Astrocyte (in vitro differentiated cells and primary cell): ENCODE measurements at regions not wholly inside any gene's neighbourhood (a gene's known extent, or its start where the extent isn't known, plus 50 kb on each side); places are given as distances from the start of the nearest gene placed in this dataset.

Experiments
- DNase-seq: peaks from one replicate; pipeline ENCODE4 v3.0.0-alpha.2; 2010; ENCODE audit warnings: low read depth
- FAIRE-seq: peaks from 2 replicates; lab custom pipeline; 2011; peaks lifted over from hg19 to GRCh38; lab: Jason Lieb, UNC
- H2AFZ ChIP-seq: 2 replicates; pipeline ENCODE4 v1.6.0; 2012; ENCODE audit warnings: low read depth, low read length, inconsistent platforms
- H3K27ac ChIP-seq: 2 replicates; pipeline ENCODE4 v1.5.1; 2011; ENCODE audit warnings: low read depth, low read length, inconsistent platforms
- H3K27me3 ChIP-seq: 2 replicates; pipeline ENCODE4 v1.6.0; 2011; ENCODE audit warnings: low read length, inconsistent platforms; ENCODE audit not compliant: insufficient read depth
- H3K36me3 ChIP-seq: 2 replicates; pipeline ENCODE4 v1.5.1; 2011; ENCODE audit warnings: low read length, inconsistent platforms; ENCODE audit not compliant: insufficient read depth
- H3K4me1 ChIP-seq: 2 replicates; pipeline ENCODE4 v1.5.1; 2011; ENCODE audit warnings: low read length, inconsistent platforms; ENCODE audit not compliant: insufficient read depth
- H3K4me2 ChIP-seq: 2 replicates; pipeline ENCODE4 v1.6.0; 2012; ENCODE audit warnings: low read length, inconsistent platforms
- H3K4me3 ChIP-seq: 2 replicates; pipeline ENCODE4 v1.5.1; 2011; ENCODE audit warnings: low read depth, mild to moderate bottlenecking, low read length, inconsistent platforms; ENCODE audit not compliant: insufficient read depth
- H3K79me2 ChIP-seq: 2 replicates; pipeline ENCODE4 v1.6.0; 2012; ENCODE audit warnings: mild to moderate bottlenecking, low read length, inconsistent platforms; ENCODE audit not compliant: insufficient read depth
- H3K9ac ChIP-seq: 2 replicates; pipeline ENCODE4 v1.6.0; 2012; ENCODE audit warnings: mild to moderate bottlenecking, low read length, inconsistent platforms
- H3K9me3 ChIP-seq: 2 replicates; pipeline ENCODE4 v1.5.1; 2012; ENCODE audit warnings: low read depth, mild to moderate bottlenecking, low read length, inconsistent platforms; ENCODE audit not compliant: insufficient read depth
- H4K20me1 ChIP-seq: 2 replicates; pipeline ENCODE4 v1.6.0; 2012; ENCODE audit warnings: low read length, inconsistent platforms; ENCODE audit not compliant: insufficient read depth
- H3K27ac Mint-ChIP-seq: one replicate; pipeline ENCODE4 v1.8.0; 2021; ENCODE audit warnings: mild to moderate bottlenecking, mixed read lengths; ENCODE audit not compliant: unreplicated experiment
- H3K27me3 Mint-ChIP-seq: one replicate; pipeline ENCODE4 v1.8.0; 2021; ENCODE audit warnings: low read depth, mixed read lengths; ENCODE audit not compliant: unreplicated experiment
- H3K36me3 Mint-ChIP-seq: one replicate; pipeline ENCODE4 v1.8.0; 2021; ENCODE audit warnings: low read depth, mixed read lengths; ENCODE audit not compliant: unreplicated experiment
- H3K4me1 Mint-ChIP-seq: one replicate; pipeline ENCODE4 v1.8.0; 2021; ENCODE audit warnings: low read depth, mixed read lengths; ENCODE audit not compliant: unreplicated experiment
- H3K4me3 Mint-ChIP-seq: one replicate; pipeline ENCODE4 v1.8.0; 2021; ENCODE audit warnings: mild to moderate bottlenecking, moderate library complexity, mixed read lengths; ENCODE audit not compliant: unreplicated experiment
- H3K9me3 Mint-ChIP-seq: one replicate; pipeline ENCODE4 v1.8.0; 2021; ENCODE audit warnings: mild to moderate bottlenecking, mixed read lengths; ENCODE audit not compliant: unreplicated experiment
- CTCF ChIP-seq: IDR thresholded peaks from 2 replicates; pipeline ENCODE4 v1.5.1; 2011; ENCODE audit warnings: low read depth, mild to moderate bottlenecking, inconsistent platforms, low read length, moderate library complexity; ENCODE audit not compliant: insufficient read depth
- EZH2 ChIP-seq: IDR thresholded peaks from 2 replicates; pipeline ENCODE4 v1.6.1; 2012; ENCODE audit warnings: mild to moderate bottlenecking, low read length, inconsistent platforms; ENCODE audit not compliant: insufficient read depth

GRCh38 chr4:156673483-156673882, 298.1 kb downstream of the PDGFC start:
- Histone ChIP-seq H3K4me2 (peak overlapping the region; percentile 53), H3K9ac (no peak overlapping the region), H3K9me3 (no peaks in the 10 kb centered on the region), H4K20me1 (no peaks in the 10 kb centered on the region), H3K27me3 (no peaks in the 10 kb centered on the region), H2AFZ (no peak overlapping the region), H3K36me3 (no peaks in the 10 kb centered on the region), H3K27ac (no peak overlapping the region), H3K4me1 (peaks cover 13% of the 10 kb centered on the region), H3K79me2 (no peaks in the 10 kb centered on the region), H3K4me3 (no peak overlapping the region)
- H3K4me1 Mint-ChIP-seq: peaks cover 21% of the 10 kb centered on the region
- peak; percentile 77 for DNase-seq
- no peak overlapping the region for H3K4me3 Mint-ChIP-seq
- no peak overlapping the region for H3K27ac Mint-ChIP-seq
- H3K9me3 Mint-ChIP-seq: no peaks in the 10 kb centered on the region
- H3K36me3 Mint-ChIP-seq: no peaks in the 10 kb centered on the region
- no peaks in the 10 kb centered on the region for H3K27me3 Mint-ChIP-seq
- TF ChIP-seq EZH2 (no peak), CTCF (no peak)
- FAIRE-seq: no peak

- Mint-ChIP-seq H3K9me3 (no peaks in the 10 kb centered on the region), H3K36me3 (no peaks in the 10 kb centered on the region), H3K27me3 (no peaks in the 10 kb centered on the region), H3K4me3 (no peak overlapping the region), H3K27ac (no peak overlapping the region), H3K4me1 (peaks cover 15% of the 10 kb centered on the region)
- no peaks in the 10 kb centered on the region for H3K36me3 ChIP-seq
- H3K79me2 ChIP-seq: no peaks in the 10 kb centered on the region
- peak overlapping the region; percentile 4 for H2AFZ ChIP-seq
- H3K27ac ChIP-seq: peak overlapping the region; percentile 33
- H3K4me2 ChIP-seq: peak overlapping the region; percentile 53
- no peak for TF ChIP-seq CTCF
- TF ChIP-seq EZH2: no peak
- H3K4me1 ChIP-seq: peaks cover 13% of the 10 kb centered on the region
- FAIRE-seq (peak; percentile 84), DNase-seq (peak; percentile 87)
- H3K9me3 ChIP-seq: no peaks in the 10 kb centered on the region
- H4K20me1 ChIP-seq: no peaks in the 10 kb centered on the region
- H3K9ac ChIP-seq: peak overlapping the region; percentile 8
- no peaks in the 10 kb centered on the region for H3K27me3 ChIP-seq
- H3K4me3 ChIP-seq: no peak overlapping the region
Measured at GRCh38 chr4:156672492-156673305, 298.9 kb downstream of the PDGFC start.

DNA sequence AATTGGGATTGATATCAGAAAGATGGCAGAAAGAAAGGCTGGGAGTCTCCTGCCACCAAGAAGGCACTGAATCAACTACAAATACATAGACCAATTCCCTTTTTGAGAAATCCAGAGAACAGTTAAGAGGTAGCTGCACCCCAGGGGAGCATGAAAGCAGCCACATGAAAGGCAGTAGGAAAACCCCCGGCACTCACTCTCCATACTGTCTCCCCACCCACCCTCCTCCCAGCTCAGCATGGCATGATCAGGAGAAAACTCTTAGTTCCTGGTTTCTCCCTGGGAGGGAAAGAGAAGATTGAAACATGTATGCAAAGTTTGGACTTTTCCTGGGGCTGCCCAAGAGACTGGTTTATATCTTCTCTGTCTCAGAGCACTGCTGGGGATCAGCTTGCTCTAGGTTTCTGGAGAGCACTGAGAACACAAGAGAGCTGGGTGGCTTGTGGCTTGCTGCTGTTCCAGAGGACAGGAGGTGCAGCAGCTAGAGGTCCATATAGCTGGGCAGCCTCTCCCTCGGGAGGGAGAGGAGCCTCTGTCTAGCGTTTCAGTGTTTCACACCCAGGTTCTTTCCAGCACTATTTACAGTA, 305.7 kb downstream of the PDGFC start:
- Histone ChIP-seq H3K4me2 (no peak overlapping the region), H3K4me1 (no peaks in the 10 kb centered on the region), H3K9ac (no peak overlapping the region), H3K4me3 (no peak overlapping the region), H4K20me1 (no peaks in the 10 kb centered on the region), H2AFZ (peak overlapping the region; percentile 29), H3K79me2 (no peaks in the 10 kb centered on the region), H3K36me3 (no peaks in the 10 kb centered on the region), H3K27me3 (no peaks in the 10 kb centered on the region), H3K27ac (no peak overlapping the region), H3K9me3 (no peaks in the 10 kb centered on the region)
- H3K36me3 Mint-ChIP-seq: no peaks in the 10 kb centered on the region
- no peak overlapping the region for H3K4me3 Mint-ChIP-seq
- H3K27me3 Mint-ChIP-seq: no peaks in the 10 kb centered on the region
- TF ChIP-seq EZH2 (no peak), CTCF (no peak)
- DNase-seq (no peak), FAIRE-seq (no peak)
- H3K4me1 Mint-ChIP-seq: peaks cover 5% of the 10 kb centered on the region
- no peaks in the 10 kb centered on the region for H3K9me3 Mint-ChIP-seq
- no peak overlapping the region for H3K27ac Mint-ChIP-seq
